C4-2B (cell line): ENCODE measurements at regions not wholly inside any gene's neighbourhood (a gene's known extent, or its start where the extent isn't known, plus 50 kb on each side); places are given as distances from the start of the nearest gene placed in this dataset.

Experiments used
- CTCF ChIP-seq: fragments of 450-650 bp; conservative IDR thresholded peaks from 2 replicates; pipeline ENCODE4 v1.5.1; 2017; ENCODE audit warnings: mild to moderate bottlenecking
- ZFX ChIP-seq: fragments of 450-650 bp; IDR thresholded peaks from 2 replicates; pipeline ENCODE4 v1.6.1; 2017

DNA sequence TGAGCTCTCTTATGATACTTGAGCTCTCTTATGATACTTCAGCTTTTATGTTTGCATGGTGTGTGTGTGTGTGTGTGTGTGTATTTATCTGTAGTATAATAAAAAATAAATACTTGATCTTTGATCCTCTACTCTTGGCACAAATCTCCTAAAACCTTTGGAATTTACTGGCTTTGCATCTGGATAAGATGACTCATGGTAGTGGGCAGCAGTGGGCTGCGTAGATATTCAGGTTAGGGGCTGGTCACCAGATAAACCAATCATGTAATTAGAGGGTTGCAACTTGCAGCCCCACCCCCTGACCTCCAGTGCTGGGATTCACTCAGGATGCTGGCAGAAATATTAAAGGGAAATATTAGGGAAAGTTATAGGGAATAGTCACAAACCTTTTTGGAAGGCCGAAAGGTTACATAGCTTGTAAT, 151.9 kb upstream of the COL21A1 start:
- TF ChIP-seq CTCF = no peak
- TF ChIP-seq ZFX = no peak
